ENCODE measurements at regions not wholly inside any gene's neighbourhood (a gene's known extent, or its start where the extent isn't known, plus 50 kb on each side); places are given as distances from the start of the nearest gene placed in this dataset.

GRCh38 chr16:86671486-86672178 is 93.3 kb downstream of the FOXL1 start:
- H3K4me3 ChIP-seq (ENCODE audit: low read length in 3 of 3), result no peak overlapping the region
- H3K27ac ChIP-seq (ENCODE audit: low read depth in 2 of 2, low read length in 2 of 2), result no peak overlapping the region
- no peak for TF ChIP-seq CTCF (IDR thresholded peaks at IDR 0.05; ENCODE audit: borderline replicate concordance, extremely low read depth, insufficient read depth)
- FAIRE-seq, result no peak
- no peaks in the 10 kb centered on the region for H3K9me3 ChIP-seq (ENCODE audit: control insufficient read depth in 2 of 3, insufficient read depth in 1 of 3, low read length in 3 of 3)
- H3K9ac ChIP-seq (ENCODE audit: low read length in 3 of 3), result no peak overlapping the region
- no peaks in the 10 kb centered on the region for H3K27me3 ChIP-seq (ENCODE audit: control insufficient read depth, insufficient read depth, low read length)
- H3K4me1 ChIP-seq (ENCODE audit: control insufficient read depth in 2 of 3, insufficient read depth in 2 of 3, low read depth in 1 of 3, low read length in 3 of 3), result peaks cover 0 to 5% (median 2%) of the 10 kb centered on the region in 3 donors
- intact Hi-C loops (cut with DNase I), result no loop called here
- no peaks in the 10 kb centered on the region for H3K36me3 ChIP-seq (ENCODE audit: control insufficient read depth in 2 of 3, insufficient read depth in 3 of 3, low read length in 3 of 3)
- peak in 3 of 5 donors; percentile 78 to 96 (median 92) for DNase-seq

GRCh38 chr16:86672179-86672863 is 94.0 kb downstream of the FOXL1 start:
- intact Hi-C loops (cut with DNase I), result no loop called here
- H3K9me3 ChIP-seq (ENCODE audit: control insufficient read depth in 2 of 3, insufficient read depth in 1 of 3, low read length in 3 of 3), result no peaks in the 10 kb centered on the region
- H3K27me3 ChIP-seq (ENCODE audit: control insufficient read depth, insufficient read depth, low read length), result no peaks in the 10 kb centered on the region
- H3K27ac ChIP-seq (ENCODE audit: low read depth in 2 of 2, low read length in 2 of 2), result no peak overlapping the region
- H3K36me3 ChIP-seq (ENCODE audit: control insufficient read depth in 2 of 3, insufficient read depth in 3 of 3, low read length in 3 of 3), result no peaks in the 10 kb centered on the region
- DNase-seq (peak in 1 of 5 donors; percentile 55), FAIRE-seq (no peak)
- H3K4me3 ChIP-seq (ENCODE audit: low read length in 3 of 3), result no peak overlapping the region
- peaks cover 0 to 5% (median 2%) of the 10 kb centered on the region in 3 donors for H3K4me1 ChIP-seq (ENCODE audit: control insufficient read depth in 2 of 3, insufficient read depth in 2 of 3, low read depth in 1 of 3, low read length in 3 of 3)
- H3K9ac ChIP-seq (ENCODE audit: low read length in 3 of 3), result no peak overlapping the region
- no peak for TF ChIP-seq CTCF (IDR thresholded peaks at IDR 0.05; ENCODE audit: borderline replicate concordance, extremely low read depth, insufficient read depth)

GRCh38 chr16:86673090-86673955 is 95.0 kb downstream of the FOXL1 start:
- no peak for TF ChIP-seq CTCF (IDR thresholded peaks at IDR 0.05; ENCODE audit: borderline replicate concordance, extremely low read depth, insufficient read depth)

More at GRCh38 chr16:86673090-86673955, 95.0 kb downstream of the FOXL1 start:
- Histone ChIP-seq H3K4me3 (ENCODE audit: low read length in 3 of 3) (no peak overlapping the region), H3K4me1 (ENCODE audit: control insufficient read depth in 2 of 3, insufficient read depth in 2 of 3, low read depth in 1 of 3, low read length in 3 of 3) (peaks cover 0 to 5% (median 2%) of the 10 kb centered on the region in 3 donors), H3K27ac (ENCODE audit: low read depth in 2 of 2, low read length in 2 of 2) (no peak overlapping the region), H3K27me3 (ENCODE audit: control insufficient read depth, insufficient read depth, low read length) (no peaks in the 10 kb centered on the region), H3K9me3 (ENCODE audit: control insufficient read depth in 2 of 3, insufficient read depth in 1 of 3, low read length in 3 of 3) (no peaks in the 10 kb centered on the region), H3K36me3 (ENCODE audit: control insufficient read depth in 2 of 3, insufficient read depth in 3 of 3, low read length in 3 of 3) (no peaks in the 10 kb centered on the region), H3K9ac (ENCODE audit: low read length in 3 of 3) (no peak overlapping the region)
- FAIRE-seq (no peak), DNase-seq (no peak)
- intact Hi-C loops (cut with DNase I), result no loop called here

Measured in kidney (tissue), 13 donors.